ENCODE measurements at regions not wholly inside any gene's neighbourhood (a gene's known extent, or its start where the extent isn't known, plus 50 kb on each side); places are given as distances from the start of the nearest gene placed in this dataset.

- no peak for DNase-seq (ENCODE audit: low spot score in 2 of 2)
- no peaks in the 10 kb centered on the region for H3K36me3 Mint-ChIP-seq
- no peak overlapping the region for H3K27ac Mint-ChIP-seq
- no peak for ATAC-seq
- peaks cover 0 to 5% of the 10 kb centered on the region in 2 donors for H3K9me3 Mint-ChIP-seq
Measured at GRCh38 chr13:31036731-31037695, 104.6 kb downstream of the TEX26 start.

DNA sequence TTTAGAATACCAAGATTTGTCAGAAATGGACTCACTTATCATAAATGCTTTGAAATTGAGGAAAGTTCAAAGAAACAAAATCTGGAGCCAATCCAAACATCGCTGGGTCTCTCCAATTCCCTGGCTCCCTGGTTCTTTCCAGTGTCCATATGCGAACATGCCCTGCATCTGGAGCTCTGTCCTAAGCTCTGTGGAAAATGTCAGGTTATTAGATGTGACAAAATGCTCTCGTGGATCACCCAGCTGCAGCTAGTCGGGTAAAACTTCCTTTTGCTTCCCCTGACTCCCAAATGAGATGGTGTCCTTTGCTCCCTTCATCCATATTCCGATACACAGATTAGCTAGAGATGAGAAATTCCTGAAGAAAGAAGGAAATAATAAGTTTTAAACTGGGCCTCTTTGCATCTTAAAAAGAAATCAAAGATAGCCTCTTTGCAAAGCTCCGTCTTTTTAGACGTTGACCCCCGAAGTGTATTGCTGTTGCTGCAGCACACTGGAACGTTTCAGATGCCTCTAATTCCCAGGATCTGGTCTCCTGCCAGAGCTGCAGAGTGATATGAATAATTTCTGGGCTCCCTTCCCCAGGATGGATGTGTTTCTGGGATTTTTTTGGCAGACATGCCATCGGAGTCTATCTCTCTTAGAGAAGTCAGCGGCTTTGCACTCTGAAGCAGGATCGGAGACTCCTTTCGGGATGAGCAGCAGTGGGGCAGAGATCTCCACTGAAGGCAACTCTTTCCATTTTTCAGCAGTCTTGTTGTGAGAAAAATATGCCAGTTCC is 102.9 kb downstream of the TEX26 start:
- DNase-seq (ENCODE audit: low spot score in 2 of 2) = no peak
- H3K27ac Mint-ChIP-seq = no peak overlapping the region
- no peak for ATAC-seq
- peaks cover 0 to 5% of the 10 kb centered on the region in 2 donors for H3K9me3 Mint-ChIP-seq
- no peaks in the 10 kb centered on the region for H3K36me3 Mint-ChIP-seq

DNA sequence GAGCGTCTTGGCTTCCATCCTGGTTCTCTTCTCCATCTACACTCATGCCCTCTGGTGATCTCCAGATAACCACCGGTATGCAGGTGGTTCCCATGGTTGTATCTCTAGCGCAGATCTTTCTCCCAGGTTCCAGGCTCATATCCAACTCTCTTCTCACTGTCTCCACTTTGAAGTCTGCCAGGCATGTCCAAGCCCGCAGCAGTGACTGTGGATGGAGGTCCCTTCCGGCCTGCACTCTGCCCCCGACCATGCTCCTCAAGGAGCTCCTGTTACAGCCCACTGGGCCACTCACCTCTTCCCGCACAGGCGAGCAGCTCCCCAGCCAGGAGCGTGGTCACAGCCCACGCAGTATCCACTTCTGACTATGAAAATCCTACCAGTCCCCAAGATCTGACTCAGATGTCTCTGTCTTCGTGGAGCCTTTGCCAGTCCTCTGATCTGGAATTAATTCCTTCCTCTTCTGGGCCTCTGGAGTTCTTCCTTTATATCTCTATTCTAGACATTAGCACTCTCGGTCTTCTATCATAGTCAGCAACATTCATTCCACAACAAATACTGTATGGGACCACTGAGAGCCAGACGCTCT is 100.2 kb downstream of the TEX26 start:
- ATAC-seq (peak in 1 of 2 donors; percentile 34), DNase-seq (ENCODE audit: low spot score in 2 of 2) (no peak)
- Mint-ChIP-seq H3K27ac (peak overlapping the region in 1 of 2 donors; percentile 2), H3K36me3 (no peaks in the 10 kb centered on the region), H3K9me3 (no peaks in the 10 kb centered on the region)

DNA sequence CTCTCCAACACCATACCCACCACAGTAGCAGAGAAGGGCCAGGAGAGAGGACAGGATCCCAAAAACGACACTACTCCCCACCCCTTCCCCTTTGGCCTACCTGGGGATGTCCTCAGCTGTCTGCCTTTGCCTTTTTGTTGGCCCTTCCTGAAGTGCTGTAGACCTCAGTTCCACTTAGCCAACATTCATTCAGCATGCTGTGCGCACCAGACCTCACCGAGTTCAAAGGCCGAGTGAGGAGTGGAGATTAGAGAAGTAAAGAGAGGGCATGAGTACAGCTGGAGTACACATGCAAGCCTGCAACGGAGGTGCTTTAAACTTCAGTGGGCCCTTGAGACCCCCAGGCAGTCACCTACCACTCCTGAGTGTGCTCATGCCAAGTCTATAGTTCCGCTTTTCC is 99.0 kb downstream of the TEX26 start:
- Mint-ChIP-seq H3K36me3 (no peaks in the 10 kb centered on the region), H3K27ac (no peak overlapping the region), H3K9me3 (no peaks in the 10 kb centered on the region)
- ATAC-seq (no peak), DNase-seq (ENCODE audit: low spot score in 2 of 2) (no peak)

GRCh38 chr13:31029102-31029501 is 96.6 kb downstream of the TEX26 start:
- no peaks in the 10 kb centered on the region for H3K36me3 Mint-ChIP-seq
- H3K27ac Mint-ChIP-seq = no peak overlapping the region
- ATAC-seq = no peak
- no peak for DNase-seq (ENCODE audit: low spot score in 2 of 2)
- no peaks in the 10 kb centered on the region for H3K9me3 Mint-ChIP-seq

GRCh38 chr13:31027136-31027535 is 94.7 kb downstream of the TEX26 start:
- ATAC-seq (no peak), DNase-seq (ENCODE audit: low spot score in 2 of 2) (no peak)
- Mint-ChIP-seq H3K27ac (no peak overlapping the region), H3K36me3 (no peaks in the 10 kb centered on the region), H3K9me3 (no peaks in the 10 kb centered on the region)

Measured in activated naive CD4-positive, alpha-beta T cell treated with anti-CD3 and anti-CD28 coated beads, Interleukin-2, amount 50 U/mL, for 72 hours (primary cell).